HL-60 (cell line): ENCODE measurements at regions not wholly inside any gene's neighbourhood (a gene's known extent, or its start where the extent isn't known, plus 50 kb on each side); places are given as distances from the start of the nearest gene placed in this dataset.

Experiments
- DNase-seq, 2 experiments: peaks; one replicate each; pipeline ENCODE4 v3.0.0-alpha.2; 2010 to 2020; ENCODE audit warnings: low read depth in 1 of 2, low spot score in 1 of 2
- H3K27ac ChIP-seq: fragments of 250-450 bp; sonication (Bioruptor Pico); replicated peaks from 2 replicates; pipeline ENCODE4 v1.5.1; 2020; ENCODE audit warnings: mild to moderate bottlenecking, moderate library complexity
- H3K27me3 ChIP-seq: fragments of 250-450 bp; sonication (Bioruptor Pico); 2 replicates; pipeline ENCODE4 v1.5.1; 2021; ENCODE audit warnings: mild to moderate bottlenecking, moderate library complexity; ENCODE audit not compliant: insufficient read depth, poor library complexity, severe bottlenecking
- H3K4me3 ChIP-seq: replicated peaks from 2 replicates; pipeline ENCODE4 v1.5.1; 2011; ENCODE audit warnings: mild to moderate bottlenecking, control low read depth, low read length; ENCODE audit not compliant: insufficient read depth
- CTCF ChIP-seq: IDR thresholded peaks from one replicate; pipeline ENCODE4 v1.5.1; 2011; ENCODE audit warnings: low read length, control low read depth, inconsistent platforms; ENCODE audit not compliant: insufficient read depth
- GABPA ChIP-seq: IDR thresholded peaks from 2 replicates; pipeline ENCODE4 v1.6.1; 2012; ENCODE audit warnings: low read depth
- POLR2AphosphoS5 ChIP-seq: IDR thresholded peaks from 2 replicates; pipeline ENCODE4 v1.6.1; 2012; ENCODE audit warnings: low read depth
- REST ChIP-seq: IDR thresholded peaks from 2 replicates; pipeline ENCODE4 v1.6.1; 2012; ENCODE audit warnings: low read depth; ENCODE audit not compliant: insufficient replicate concordance
- SPI1 ChIP-seq: IDR thresholded peaks from 2 replicates; pipeline ENCODE4 v1.6.1; 2012; ENCODE audit warnings: low read depth, mild to moderate bottlenecking, borderline replicate concordance

GRCh38 chr2:184041077-184041476 lies 557.3 kb upstream of the ZNF804A start:
- no peaks in the 10 kb centered on the region for H3K27me3 ChIP-seq
- no peak overlapping the region for H3K4me3 ChIP-seq
- no peak for DNase-seq
- no peak overlapping the region for H3K27ac ChIP-seq
- no peak for TF ChIP-seq POLR2AphosphoS5
- no peak for TF ChIP-seq CTCF
- no peak for TF ChIP-seq GABPA
- TF ChIP-seq SPI1 = no peak
- no peak for TF ChIP-seq REST

GRCh38 chr2:184041777-184042176 lies 556.6 kb upstream of the ZNF804A start:
- no peak for TF ChIP-seq CTCF
- no peak for TF ChIP-seq POLR2AphosphoS5
- no peak for TF ChIP-seq GABPA
- no peak for TF ChIP-seq REST
- no peak for TF ChIP-seq SPI1
- H3K4me3 ChIP-seq = no peak overlapping the region
- no peaks in the 10 kb centered on the region for H3K27me3 ChIP-seq
- H3K27ac ChIP-seq = no peak overlapping the region
- DNase-seq = no peak

- TF ChIP-seq SPI1 (no peak), REST (no peak), CTCF (no peak), GABPA (no peak), POLR2AphosphoS5 (no peak)
- H3K27me3 ChIP-seq = no peaks in the 10 kb centered on the region
Measured at GRCh38 chr2:184047536-184047935, 550.8 kb upstream of the ZNF804A start.

More at GRCh38 chr2:184047536-184047935, 550.8 kb upstream of the ZNF804A start:
- H3K27ac ChIP-seq = no peak overlapping the region
- no peak for DNase-seq
- H3K4me3 ChIP-seq = no peak overlapping the region
